OCI-LY3 (cell line): ENCODE measurements at regions not wholly inside any gene's neighbourhood (a gene's known extent, or its start where the extent isn't known, plus 50 kb on each side); places are given as distances from the start of the nearest gene placed in this dataset.

Experiments used
- EZH2phosphoT487 ChIP-seq: fragments of 200-600 bp; shearing (Covaris generic); IDR thresholded peaks from 2 replicates; pipeline ENCODE4 v1.6.1; 2018; ENCODE audit warnings: antibody characterized with exemption, mixed run types, low read depth
- TF ChIP-seq, protein P1 (sequence below): fragments of 200-600, 300-600 bp; sonication (generic); IDR thresholded peaks from 2 replicates; pipeline ENCODE4 v1.5.1; 2014; ENCODE audit warnings: antibody characterized with exemption, low read length, low read depth

DNA sequence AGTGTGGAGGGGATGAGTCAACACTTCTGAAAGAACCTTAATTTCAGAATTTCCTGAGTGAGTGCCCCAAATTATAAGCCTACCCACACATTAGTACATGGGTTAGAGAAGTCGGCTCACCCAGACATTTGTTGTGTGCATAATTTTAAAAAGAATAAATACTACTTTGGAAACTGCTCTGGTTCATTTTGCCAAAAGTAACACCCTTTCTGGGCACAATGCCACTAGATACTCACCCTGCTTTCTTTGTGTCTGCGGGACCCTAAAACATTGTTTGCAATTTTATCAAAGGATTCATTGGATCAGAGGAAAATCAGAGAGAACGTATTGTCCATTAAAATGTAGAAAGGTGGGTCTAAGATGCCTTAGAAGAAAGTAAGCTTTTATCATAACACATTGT is 245.5 kb upstream of the NRP1 start:
- TF ChIP-seq, protein P1, sequence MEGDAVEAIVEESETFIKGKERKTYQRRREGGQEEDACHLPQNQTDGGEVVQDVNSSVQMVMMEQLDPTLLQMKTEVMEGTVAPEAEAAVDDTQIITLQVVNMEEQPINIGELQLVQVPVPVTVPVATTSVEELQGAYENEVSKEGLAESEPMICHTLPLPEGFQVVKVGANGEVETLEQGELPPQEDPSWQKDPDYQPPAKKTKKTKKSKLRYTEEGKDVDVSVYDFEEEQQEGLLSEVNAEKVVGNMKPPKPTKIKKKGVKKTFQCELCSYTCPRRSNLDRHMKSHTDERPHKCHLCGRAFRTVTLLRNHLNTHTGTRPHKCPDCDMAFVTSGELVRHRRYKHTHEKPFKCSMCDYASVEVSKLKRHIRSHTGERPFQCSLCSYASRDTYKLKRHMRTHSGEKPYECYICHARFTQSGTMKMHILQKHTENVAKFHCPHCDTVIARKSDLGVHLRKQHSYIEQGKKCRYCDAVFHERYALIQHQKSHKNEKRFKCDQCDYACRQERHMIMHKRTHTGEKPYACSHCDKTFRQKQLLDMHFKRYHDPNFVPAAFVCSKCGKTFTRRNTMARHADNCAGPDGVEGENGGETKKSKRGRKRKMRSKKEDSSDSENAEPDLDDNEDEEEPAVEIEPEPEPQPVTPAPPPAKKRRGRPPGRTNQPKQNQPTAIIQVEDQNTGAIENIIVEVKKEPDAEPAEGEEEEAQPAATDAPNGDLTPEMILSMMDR, result no peak
- TF ChIP-seq EZH2phosphoT487, result no peak
